ENCODE measurements at regions not wholly inside any gene's neighbourhood (a gene's known extent, or its start where the extent isn't known, plus 50 kb on each side); places are given as distances from the start of the nearest gene placed in this dataset.

DNA sequence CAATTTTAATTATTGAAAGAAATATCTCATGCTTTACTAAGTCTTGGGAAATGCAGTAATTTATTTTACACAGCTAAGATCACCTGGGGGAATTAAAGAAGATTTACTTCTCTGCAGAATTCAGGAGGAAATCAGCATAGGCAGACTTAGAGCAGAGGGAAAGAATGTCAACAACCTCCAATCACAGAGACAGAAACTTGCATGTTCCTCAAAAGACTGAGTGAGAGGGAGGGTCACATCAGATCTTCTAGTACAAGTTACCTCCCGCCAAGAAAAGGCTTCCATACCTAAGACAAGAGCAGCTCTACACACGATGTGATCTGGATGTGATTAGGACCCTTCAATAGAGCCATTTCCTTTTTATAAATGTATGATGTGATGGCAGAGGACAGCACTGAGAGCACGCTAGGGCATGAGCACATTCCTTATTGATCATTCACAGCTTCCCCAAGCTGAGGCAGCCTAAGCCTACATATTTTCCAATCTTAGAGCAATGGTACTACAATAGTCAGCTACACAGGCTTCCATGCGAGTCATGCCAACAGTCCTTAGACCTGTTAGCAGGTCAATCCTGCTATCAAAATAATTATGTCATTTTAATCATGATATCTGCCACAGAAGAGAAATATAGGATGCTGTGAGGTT, 403.3 kb downstream of the ETNK1 start:
- H3K4me2 ChIP-seq (ENCODE audit: low read length) = no peak overlapping the region
- H2AK5ac ChIP-seq (ENCODE audit: low read length) = no peak overlapping the region
- no peaks in the 10 kb centered on the region for H3K79me1 ChIP-seq (ENCODE audit: low read length)
- H3K79me2 ChIP-seq (ENCODE audit: control insufficient read depth, insufficient read depth, low read length) = no peaks in the 10 kb centered on the region
- H3K4me1 ChIP-seq (ENCODE audit: control insufficient read depth, low read depth, low read length) = peaks cover 13% of the 10 kb centered on the region
- peak overlapping the region; percentile 29 for H2BK5ac ChIP-seq (ENCODE audit: low read length)
- H3K18ac ChIP-seq (ENCODE audit: low read length) = peak overlapping the region; percentile 6
- no peak overlapping the region for H4K8ac ChIP-seq (ENCODE audit: low read depth, low read length)
- DNase-seq = peak; percentile 78
- H2BK15ac ChIP-seq (replicated peaks; ENCODE audit: low read depth) = no peak overlapping the region
- H3K56ac ChIP-seq (ENCODE audit: low read length) = peak overlapping the region; percentile 52
- H3K27me3 ChIP-seq (ENCODE audit: insufficient read depth, low read length, poor library complexity) = no peaks in the 10 kb centered on the region
- H3K4ac ChIP-seq (ENCODE audit: low read depth, low read length) = peak overlapping the region; percentile 12
- H4K5ac ChIP-seq (ENCODE audit: low read length) = no peak overlapping the region
- no CpG with 5 or more reads among the region's 4 CpGs for WGBS (ENCODE audit: extremely low coverage, insufficient coverage, low lambda C conversion rate)
- H3K27ac ChIP-seq (ENCODE audit: low read depth, low read length) = peak overlapping the region; percentile 63
- H3K4me3 ChIP-seq (ENCODE audit: low read length) = no peak overlapping the region
- no peak overlapping the region for H2BK120ac ChIP-seq (ENCODE audit: low read depth, low read length)
- no peak overlapping the region for H3K23ac ChIP-seq (ENCODE audit: low read length)
- no peak overlapping the region for H3K9ac ChIP-seq (ENCODE audit: low read length)
- H3K36me3 ChIP-seq (ENCODE audit: control insufficient read depth, insufficient read depth, low read length) = no peaks in the 10 kb centered on the region

DNA sequence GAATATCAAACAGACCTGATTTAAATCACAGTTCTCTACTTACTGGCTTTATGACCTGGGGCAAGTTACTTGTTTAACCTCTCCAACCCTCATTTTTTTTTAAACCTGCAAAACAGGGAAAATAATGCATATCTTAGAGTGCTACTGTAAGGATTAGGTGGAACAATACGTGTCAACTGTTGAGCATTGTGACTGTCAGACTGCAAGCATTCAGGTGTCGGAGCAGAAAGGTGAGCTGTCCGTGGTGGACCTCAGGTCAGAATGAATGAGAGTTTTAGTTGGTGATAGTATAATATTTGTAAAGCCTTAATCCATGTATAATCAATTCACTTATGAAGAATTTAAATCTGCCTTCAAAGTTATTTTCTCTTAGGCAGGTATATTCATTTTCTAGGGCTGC, 404.2 kb downstream of the ETNK1 start:
- no peak overlapping the region for H2BK5ac ChIP-seq (ENCODE audit: low read length)
- no CpG with 5 or more reads among the region's 3 CpGs for WGBS (ENCODE audit: extremely low coverage, insufficient coverage, low lambda C conversion rate)
- no peak overlapping the region for H3K18ac ChIP-seq (ENCODE audit: low read length)
- no peaks in the 10 kb centered on the region for H3K36me3 ChIP-seq (ENCODE audit: control insufficient read depth, insufficient read depth, low read length)
- no peak overlapping the region for H3K56ac ChIP-seq (ENCODE audit: low read length)
- H3K4me2 ChIP-seq (ENCODE audit: low read length) = no peak overlapping the region
- no peaks in the 10 kb centered on the region for H3K79me1 ChIP-seq (ENCODE audit: low read length)
- H3K79me2 ChIP-seq (ENCODE audit: control insufficient read depth, insufficient read depth, low read length) = no peaks in the 10 kb centered on the region
- H4K5ac ChIP-seq (ENCODE audit: low read length) = no peak overlapping the region
- H4K8ac ChIP-seq (ENCODE audit: low read depth, low read length) = no peak overlapping the region
- no peak overlapping the region for H3K27ac ChIP-seq (ENCODE audit: low read depth, low read length)
- no peak overlapping the region for H2BK15ac ChIP-seq (replicated peaks; ENCODE audit: low read depth)
- H2AK5ac ChIP-seq (ENCODE audit: low read length) = no peak overlapping the region
- H3K4me3 ChIP-seq (ENCODE audit: low read length) = no peak overlapping the region
- H3K4me1 ChIP-seq (ENCODE audit: control insufficient read depth, low read depth, low read length) = peaks cover 13% of the 10 kb centered on the region
- no peak overlapping the region for H2BK120ac ChIP-seq (ENCODE audit: low read depth, low read length)
- no peak overlapping the region for H3K23ac ChIP-seq (ENCODE audit: low read length)
- H3K27me3 ChIP-seq (ENCODE audit: insufficient read depth, low read length, poor library complexity) = no peaks in the 10 kb centered on the region
- no peak overlapping the region for H3K9ac ChIP-seq (ENCODE audit: low read length)
- DNase-seq = peak; percentile 82
- no peak overlapping the region for H3K4ac ChIP-seq (ENCODE audit: low read depth, low read length)

DNA sequence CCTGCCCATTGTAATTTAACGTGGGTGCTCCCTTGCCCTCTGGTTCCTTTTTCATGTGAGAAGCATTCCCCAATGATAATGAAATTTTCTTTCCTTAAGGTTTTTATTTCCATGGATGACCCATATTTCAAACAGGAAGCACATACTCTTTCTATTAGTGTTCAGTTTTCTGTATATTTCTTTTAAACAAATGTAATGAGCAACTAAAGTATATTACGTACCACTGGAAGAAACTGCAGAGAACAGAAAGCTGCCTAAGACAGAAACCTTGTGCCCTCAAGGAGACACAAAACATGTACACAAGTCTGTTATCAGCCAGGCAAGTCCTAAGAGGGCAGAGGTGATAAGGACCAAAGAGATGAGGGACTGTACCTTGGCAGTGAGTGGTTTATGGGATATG, 414.9 kb downstream of the ETNK1 start:
- no CpG with 5 or more reads among the region's 2 CpGs for WGBS (ENCODE audit: extremely low coverage, insufficient coverage, low lambda C conversion rate)
- H3K18ac ChIP-seq (ENCODE audit: low read length) = no peak overlapping the region
- H3K36me3 ChIP-seq (ENCODE audit: control insufficient read depth, insufficient read depth, low read length) = no peaks in the 10 kb centered on the region

GRCh38 chr12:23041774-23042173, 416.8 kb downstream of the ETNK1 start:
- H2BK15ac ChIP-seq (replicated peaks; ENCODE audit: low read depth) = no peak overlapping the region
- H2BK5ac ChIP-seq (ENCODE audit: low read length) = no peak overlapping the region
- no CpG with 5 or more reads among the region's 2 CpGs for WGBS (ENCODE audit: extremely low coverage, insufficient coverage, low lambda C conversion rate)

More for the DNA sequence above, 414.9 kb downstream of the ETNK1 start:
- no peak overlapping the region for H3K56ac ChIP-seq (ENCODE audit: low read length)
- H4K8ac ChIP-seq (ENCODE audit: low read depth, low read length) = no peak overlapping the region
- no peak overlapping the region for H3K23ac ChIP-seq (ENCODE audit: low read length)
- H3K9ac ChIP-seq (ENCODE audit: low read length) = no peak overlapping the region
- no peak overlapping the region for H2BK120ac ChIP-seq (ENCODE audit: low read depth, low read length)
- no peaks in the 10 kb centered on the region for H3K4me1 ChIP-seq (ENCODE audit: control insufficient read depth, low read depth, low read length)
- no peak overlapping the region for H3K4me3 ChIP-seq (ENCODE audit: low read length)
- H3K27me3 ChIP-seq (ENCODE audit: insufficient read depth, low read length, poor library complexity) = no peaks in the 10 kb centered on the region
- H4K5ac ChIP-seq (ENCODE audit: low read length) = no peak overlapping the region
- H2AK5ac ChIP-seq (ENCODE audit: low read length) = no peak overlapping the region
- no peak overlapping the region for H2BK5ac ChIP-seq (ENCODE audit: low read length)
- no peaks in the 10 kb centered on the region for H3K79me1 ChIP-seq (ENCODE audit: low read length)
- DNase-seq = no peak
- no peak overlapping the region for H3K4ac ChIP-seq (ENCODE audit: low read depth, low read length)
- H3K79me2 ChIP-seq (ENCODE audit: control insufficient read depth, insufficient read depth, low read length) = no peaks in the 10 kb centered on the region
- H3K27ac ChIP-seq (ENCODE audit: low read depth, low read length) = no peak overlapping the region
- no peak overlapping the region for H2BK15ac ChIP-seq (replicated peaks; ENCODE audit: low read depth)
- H3K4me2 ChIP-seq (ENCODE audit: low read length) = no peak overlapping the region

GRCh38 chr12:23043646-23044045, 418.7 kb downstream of the ETNK1 start:
- Histone ChIP-seq H3K4me2 (ENCODE audit: low read length) (no peak overlapping the region), H3K27me3 (ENCODE audit: insufficient read depth, low read length, poor library complexity) (no peaks in the 10 kb centered on the region), H3K36me3 (ENCODE audit: control insufficient read depth, insufficient read depth, low read length) (no peaks in the 10 kb centered on the region), H2BK120ac (ENCODE audit: low read depth, low read length) (no peak overlapping the region), H3K4me3 (ENCODE audit: low read length) (no peak overlapping the region), H2BK5ac (ENCODE audit: low read length) (no peak overlapping the region), H3K4ac (ENCODE audit: low read depth, low read length) (no peak overlapping the region), H4K8ac (ENCODE audit: low read depth, low read length) (no peak overlapping the region), H3K9ac (ENCODE audit: low read length) (no peak overlapping the region), H3K56ac (ENCODE audit: low read length) (no peak overlapping the region), H3K27ac (ENCODE audit: low read depth, low read length) (no peak overlapping the region), H3K18ac (ENCODE audit: low read length) (no peak overlapping the region), H3K4me1 (ENCODE audit: control insufficient read depth, low read depth, low read length) (no peaks in the 10 kb centered on the region), H4K5ac (ENCODE audit: low read length) (no peak overlapping the region), H3K79me2 (ENCODE audit: control insufficient read depth, insufficient read depth, low read length) (no peaks in the 10 kb centered on the region), H3K79me1 (ENCODE audit: low read length) (no peaks in the 10 kb centered on the region), H2BK15ac (replicated peaks; ENCODE audit: low read depth) (no peak overlapping the region), H2AK5ac (ENCODE audit: low read length) (no peak overlapping the region), H3K23ac (ENCODE audit: low read length) (no peak overlapping the region)
- WGBS (ENCODE audit: extremely low coverage, insufficient coverage, low lambda C conversion rate) = no CpG with 5 or more reads among the region's 1 CpG
- DNase-seq = no peak

More at GRCh38 chr12:23041774-23042173, 416.8 kb downstream of the ETNK1 start:
- Histone ChIP-seq H3K56ac (ENCODE audit: low read length) (no peak overlapping the region), H3K4me2 (ENCODE audit: low read length) (no peak overlapping the region), H3K9ac (ENCODE audit: low read length) (no peak overlapping the region), H2AK5ac (ENCODE audit: low read length) (no peak overlapping the region), H3K23ac (ENCODE audit: low read length) (no peak overlapping the region), H3K4ac (ENCODE audit: low read depth, low read length) (no peak overlapping the region), H3K79me2 (ENCODE audit: control insufficient read depth, insufficient read depth, low read length) (no peaks in the 10 kb centered on the region), H3K4me1 (ENCODE audit: control insufficient read depth, low read depth, low read length) (no peaks in the 10 kb centered on the region), H3K79me1 (ENCODE audit: low read length) (no peaks in the 10 kb centered on the region), H4K8ac (ENCODE audit: low read depth, low read length) (no peak overlapping the region), H3K18ac (ENCODE audit: low read length) (no peak overlapping the region), H3K36me3 (ENCODE audit: control insufficient read depth, insufficient read depth, low read length) (no peaks in the 10 kb centered on the region), H3K27me3 (ENCODE audit: insufficient read depth, low read length, poor library complexity) (no peaks in the 10 kb centered on the region), H3K4me3 (ENCODE audit: low read length) (no peak overlapping the region), H3K27ac (ENCODE audit: low read depth, low read length) (no peak overlapping the region), H4K5ac (ENCODE audit: low read length) (no peak overlapping the region), H2BK120ac (ENCODE audit: low read depth, low read length) (no peak overlapping the region)
- DNase-seq = no peak

DNA sequence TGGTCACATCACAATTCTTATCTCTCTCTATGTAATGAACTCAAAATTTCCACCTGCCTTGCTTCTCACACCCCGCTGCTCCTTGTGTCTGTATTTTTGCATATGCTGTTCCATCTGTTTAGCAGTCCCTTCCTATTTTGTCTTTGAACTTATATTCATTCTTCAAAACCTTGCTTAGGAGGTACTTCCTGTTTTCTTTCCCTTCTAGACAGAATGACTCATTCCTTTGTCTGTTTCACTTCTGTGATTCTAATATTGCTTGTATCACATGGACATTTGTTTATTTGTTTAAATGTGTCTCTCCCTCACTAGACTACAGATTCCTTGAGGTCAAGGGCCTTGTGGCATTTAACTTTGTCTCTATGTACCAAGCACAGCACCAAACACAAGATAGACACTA, 424.2 kb downstream of the ETNK1 start:
- DNase-seq = no peak
- H3K56ac ChIP-seq (ENCODE audit: low read length) = no peak overlapping the region
- H3K36me3 ChIP-seq (ENCODE audit: control insufficient read depth, insufficient read depth, low read length) = no peaks in the 10 kb centered on the region
- H4K5ac ChIP-seq (ENCODE audit: low read length) = no peak overlapping the region
- no peak overlapping the region for H3K27ac ChIP-seq (ENCODE audit: low read depth, low read length)
- H3K27me3 ChIP-seq (ENCODE audit: insufficient read depth, low read length, poor library complexity) = no peaks in the 10 kb centered on the region
- no CpG with 5 or more reads among the region's 1 CpG for WGBS (ENCODE audit: extremely low coverage, insufficient coverage, low lambda C conversion rate)
- no peaks in the 10 kb centered on the region for H3K79me2 ChIP-seq (ENCODE audit: control insufficient read depth, insufficient read depth, low read length)
- H3K4me3 ChIP-seq (ENCODE audit: low read length) = no peak overlapping the region
- no peak overlapping the region for H2BK5ac ChIP-seq (ENCODE audit: low read length)
- H3K23ac ChIP-seq (ENCODE audit: low read length) = no peak overlapping the region
- no peaks in the 10 kb centered on the region for H3K79me1 ChIP-seq (ENCODE audit: low read length)
- no peak overlapping the region for H3K4me2 ChIP-seq (ENCODE audit: low read length)
- H3K4ac ChIP-seq (ENCODE audit: low read depth, low read length) = no peak overlapping the region
- no peak overlapping the region for H4K8ac ChIP-seq (ENCODE audit: low read depth, low read length)
- H2AK5ac ChIP-seq (ENCODE audit: low read length) = no peak overlapping the region
- H3K9ac ChIP-seq (ENCODE audit: low read length) = no peak overlapping the region
- H3K18ac ChIP-seq (ENCODE audit: low read length) = no peak overlapping the region
- no peak overlapping the region for H2BK15ac ChIP-seq (replicated peaks; ENCODE audit: low read depth)
- no peaks in the 10 kb centered on the region for H3K4me1 ChIP-seq (ENCODE audit: control insufficient read depth, low read depth, low read length)
- H2BK120ac ChIP-seq (ENCODE audit: low read depth, low read length) = no peak overlapping the region

Measured in mesendoderm (in vitro differentiated cells).